Subcutaneous abdominal adipose tissue (tissue), 5 donors: ENCODE measurements at regions not wholly inside any gene's neighbourhood (a gene's known extent, or its start where the extent isn't known, plus 50 kb on each side); places are given as distances from the start of the nearest gene placed in this dataset.

ENCODE experiments used
- H3K27ac ChIP-seq: one replicate; pipeline ENCODE4 v1.7.0; 2013; ENCODE audit warnings: low read depth, mild to moderate bottlenecking, inconsistent platforms, low read length, moderate library complexity
- H3K27me3 ChIP-seq, 5 donors: one replicate each; pipeline ENCODE4 v1.7.0; 2013; ENCODE audit warnings: low read length in 5 of 5, inconsistent platforms in 1 of 5; ENCODE audit not compliant: control insufficient read depth in 5 of 5, insufficient read depth in 4 of 5
- H3K36me3 ChIP-seq, 5 donors: one replicate each; pipeline ENCODE4 v1.7.0; 2013; ENCODE audit warnings: low read length in 5 of 5; ENCODE audit not compliant: control insufficient read depth in 5 of 5, insufficient read depth in 5 of 5
- H3K4me1 ChIP-seq, 5 donors: one replicate each; pipeline ENCODE4 v1.7.0; 2013; ENCODE audit warnings: low read length in 5 of 5, mild to moderate bottlenecking in 3 of 5, moderate library complexity in 1 of 5; ENCODE audit not compliant: control insufficient read depth in 5 of 5, insufficient read depth in 5 of 5
- H3K4me3 ChIP-seq, 5 donors: one replicate each; pipeline ENCODE4 v1.7.0; 2013; ENCODE audit warnings: low read length in 5 of 5, low read depth in 1 of 5
- H3K9ac ChIP-seq, 5 donors: one replicate each; pipeline ENCODE4 v1.7.0; 2013; ENCODE audit warnings: low read length in 5 of 5, mild to moderate bottlenecking in 4 of 5, moderate library complexity in 3 of 5
- H3K9me3 ChIP-seq, 5 donors: one replicate each; pipeline ENCODE4 v1.7.0; 2013; ENCODE audit warnings: low read length in 5 of 5; ENCODE audit not compliant: control insufficient read depth in 5 of 5
- donor health status: healthy.
- donor health status: healthy.
- donor health status: healthy.
- donor health status: healthy.
- donor health status: healthy.

DNA sequence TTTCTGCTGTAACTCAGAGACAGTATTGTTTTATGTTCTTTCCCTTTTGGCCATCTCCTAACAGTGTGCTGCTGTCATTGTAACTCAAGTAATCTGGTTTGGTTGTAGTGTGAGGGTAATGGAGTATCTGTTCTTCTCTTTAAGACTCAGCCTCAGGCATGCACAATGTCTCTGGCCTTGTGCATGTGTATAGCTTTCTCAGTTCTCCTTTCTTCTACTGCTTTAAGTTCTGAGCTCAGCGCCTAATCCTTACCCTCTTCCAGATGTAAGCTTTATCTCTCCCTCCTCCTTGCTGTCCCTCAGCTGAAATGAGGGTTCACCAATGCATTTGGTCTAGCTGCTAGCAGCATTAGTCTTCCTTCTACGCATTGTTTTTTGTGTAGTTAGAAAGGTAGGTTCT, 1420.4 kb upstream of the PRMT6 start:
- no peak overlapping the region for H3K27ac ChIP-seq
- H3K4me1 ChIP-seq = no peaks in the 10 kb centered on the region
- no peak overlapping the region for H3K4me3 ChIP-seq
- H3K9me3 ChIP-seq = peaks cover 0 to 6% (median 0%) of the 10 kb centered on the region in 5 donors
- H3K36me3 ChIP-seq = no peaks in the 10 kb centered on the region
- H3K27me3 ChIP-seq = no peaks in the 10 kb centered on the region
- H3K9ac ChIP-seq = no peak overlapping the region

DNA sequence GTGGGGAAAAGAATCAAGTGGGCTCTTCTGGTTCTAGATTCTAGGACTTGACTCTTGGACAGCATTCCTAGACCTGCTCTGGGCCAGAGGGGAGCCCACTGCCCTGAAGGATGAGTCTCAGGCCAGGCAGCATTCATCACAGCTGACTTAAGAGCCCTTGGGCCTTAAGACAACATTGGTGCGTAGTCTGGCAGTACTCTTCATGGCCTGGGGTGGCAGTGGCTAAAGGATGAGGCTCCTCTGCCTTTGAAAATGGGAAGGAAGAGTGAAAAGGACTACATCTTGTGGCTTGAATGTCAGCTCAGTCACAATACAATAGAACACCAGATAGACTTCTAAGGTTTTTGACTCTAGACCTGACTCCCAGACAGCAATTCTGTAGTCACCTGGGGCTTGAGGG, 1415.1 kb upstream of the PRMT6 start:
- H3K36me3 ChIP-seq = no peaks in the 10 kb centered on the region
- H3K4me3 ChIP-seq = no peak overlapping the region
- no peaks in the 10 kb centered on the region for H3K4me1 ChIP-seq
- no peaks in the 10 kb centered on the region for H3K27me3 ChIP-seq
- H3K27ac ChIP-seq = no peak overlapping the region
- peaks cover 0 to 1% (median 0%) of the 10 kb centered on the region in 5 donors for H3K9me3 ChIP-seq
- no peak overlapping the region for H3K9ac ChIP-seq

DNA sequence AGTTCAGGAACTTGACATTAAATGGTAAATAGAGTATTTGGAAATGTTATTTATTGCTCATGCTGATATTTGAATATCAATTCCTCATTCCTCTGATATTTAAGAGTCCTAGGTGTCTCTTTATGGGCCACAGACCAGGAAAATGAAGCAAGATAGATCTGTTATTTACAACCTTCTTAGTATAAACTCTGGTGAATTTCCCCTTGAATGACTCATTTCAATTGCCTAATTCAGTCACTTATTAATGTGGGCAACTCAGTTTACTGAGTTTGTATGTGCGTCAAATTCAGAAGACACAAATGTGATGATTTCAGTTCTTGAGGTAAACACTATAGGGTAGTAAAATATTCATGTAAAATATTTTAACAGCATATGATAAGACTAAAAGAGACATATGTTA, 1404.4 kb upstream of the PRMT6 start:
- Histone ChIP-seq H3K9ac (no peak overlapping the region), H3K27me3 (no peaks in the 10 kb centered on the region), H3K4me1 (no peaks in the 10 kb centered on the region), H3K4me3 (no peak overlapping the region), H3K36me3 (no peaks in the 10 kb centered on the region), H3K27ac (no peak overlapping the region), H3K9me3 (no peaks in the 10 kb centered on the region)

DNA sequence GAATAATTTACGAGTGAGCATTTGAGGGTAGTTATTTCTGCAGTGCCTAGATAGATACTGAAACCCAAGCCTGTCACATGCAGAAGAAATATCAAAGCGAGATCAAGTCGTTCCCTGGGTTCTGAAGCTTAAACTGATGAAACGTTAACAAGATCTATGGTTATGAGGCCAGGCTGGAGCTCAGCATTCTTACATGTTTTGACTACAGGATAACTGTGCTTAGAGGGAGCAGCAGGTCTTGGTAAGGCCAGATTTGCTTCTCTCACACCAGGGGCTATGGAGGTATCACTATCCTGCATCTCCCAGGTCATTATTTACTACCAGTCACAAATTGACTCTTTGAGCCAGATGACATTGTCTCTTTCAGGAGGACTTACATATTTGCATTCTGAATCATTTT, 1401.4 kb upstream of the PRMT6 start:
- Histone ChIP-seq H3K9ac (no peak overlapping the region), H3K27me3 (no peaks in the 10 kb centered on the region), H3K9me3 (peaks cover 0 to 3% (median 0%) of the 10 kb centered on the region in 5 donors), H3K36me3 (no peaks in the 10 kb centered on the region), H3K4me3 (no peak overlapping the region), H3K27ac (no peak overlapping the region), H3K4me1 (no peaks in the 10 kb centered on the region)

DNA sequence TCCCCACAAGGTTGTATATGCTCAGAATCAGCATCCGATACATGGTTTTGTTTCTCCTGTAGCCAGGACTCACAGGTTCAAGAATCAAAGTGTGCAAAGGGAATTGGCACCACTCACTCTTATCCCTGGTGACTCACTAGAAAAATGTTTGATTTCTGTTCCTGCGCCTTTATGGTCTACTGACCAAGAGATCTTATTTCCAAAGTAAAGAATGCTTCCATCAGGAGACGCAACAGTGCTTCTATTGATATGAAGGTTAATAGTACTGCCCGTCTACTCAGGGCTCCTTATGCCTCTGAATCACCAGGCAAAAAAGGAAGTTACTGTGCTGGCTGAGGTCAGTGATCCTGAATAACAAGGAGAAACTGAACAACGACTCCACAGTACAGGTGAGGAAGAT, 1392.0 kb upstream of the PRMT6 start:
- Histone ChIP-seq H3K27ac (no peak overlapping the region), H3K4me3 (no peak overlapping the region), H3K36me3 (no peaks in the 10 kb centered on the region), H3K9me3 (no peaks in the 10 kb centered on the region), H3K9ac (no peak overlapping the region), H3K4me1 (no peaks in the 10 kb centered on the region), H3K27me3 (no peaks in the 10 kb centered on the region)

DNA sequence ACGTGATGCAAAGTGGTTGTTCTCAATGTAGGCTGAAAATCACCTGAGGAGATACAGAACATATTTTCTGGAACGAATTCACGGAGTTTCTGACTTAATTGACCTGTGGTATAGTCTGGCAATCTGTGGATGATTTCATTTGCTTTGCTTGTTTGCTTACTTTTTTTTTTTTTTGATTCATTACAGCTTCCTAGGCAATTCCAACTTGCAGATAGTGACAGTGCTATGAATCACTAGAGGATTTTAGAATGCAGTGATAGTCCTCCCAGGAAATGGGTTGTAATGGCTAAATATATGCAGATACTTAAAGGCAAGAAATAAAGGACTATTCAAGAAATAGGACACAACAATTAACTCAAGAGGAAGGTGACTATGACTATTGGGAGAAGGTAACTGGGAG, 1378.1 kb upstream of the PRMT6 start:
- Histone ChIP-seq H3K9me3 (peaks cover 0 to 6% (median 0%) of the 10 kb centered on the region in 5 donors), H3K4me3 (no peak overlapping the region), H3K9ac (no peak overlapping the region), H3K4me1 (no peaks in the 10 kb centered on the region), H3K27me3 (no peaks in the 10 kb centered on the region), H3K36me3 (no peaks in the 10 kb centered on the region), H3K27ac (no peak overlapping the region)

DNA sequence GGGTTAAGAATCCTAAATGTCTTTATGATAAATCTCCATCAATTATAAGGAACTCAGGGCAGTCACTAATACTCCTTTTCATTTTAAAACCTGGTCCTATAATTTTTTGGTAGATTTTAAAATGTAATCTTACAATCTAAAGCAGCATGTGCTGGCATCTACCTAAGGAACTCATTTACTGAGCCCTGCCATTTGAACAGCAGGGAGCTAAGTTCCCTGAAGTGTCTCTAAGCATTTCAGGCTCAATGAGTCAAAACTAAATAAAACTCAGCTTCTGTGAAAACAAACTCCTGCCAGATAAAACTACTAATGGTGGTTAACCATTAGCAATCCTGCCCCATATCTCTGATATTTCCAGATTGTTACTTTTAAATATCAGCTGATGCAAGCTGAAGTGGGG, 1371.8 kb upstream of the PRMT6 start:
- no peak overlapping the region for H3K9ac ChIP-seq
- H3K27me3 ChIP-seq = no peaks in the 10 kb centered on the region
- H3K9me3 ChIP-seq = peaks cover 0 to 13% (median 3%) of the 10 kb centered on the region in 5 donors
- H3K4me1 ChIP-seq = no peaks in the 10 kb centered on the region
- H3K27ac ChIP-seq = no peak overlapping the region
- H3K36me3 ChIP-seq = no peaks in the 10 kb centered on the region
- no peak overlapping the region for H3K4me3 ChIP-seq

DNA sequence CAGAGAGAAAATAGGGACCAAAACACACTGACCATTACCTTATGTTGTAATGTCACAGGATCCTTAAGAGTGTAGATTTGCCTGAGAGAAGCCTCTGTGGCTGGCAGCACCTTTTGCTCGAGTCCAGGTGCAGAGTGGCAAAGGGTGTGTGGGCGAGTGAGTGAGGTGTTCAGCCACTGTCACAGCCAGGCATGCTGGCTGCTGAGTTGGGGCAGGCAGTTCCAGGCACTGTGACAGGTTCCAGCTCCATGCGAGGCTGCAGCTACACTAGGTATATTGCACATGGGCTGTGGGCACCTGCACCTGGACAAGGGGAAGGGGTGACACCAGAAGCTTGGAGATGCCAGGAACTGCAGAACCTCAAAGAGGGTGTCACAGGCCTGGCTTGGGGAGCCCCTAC, 1370.4 kb upstream of the PRMT6 start:
- no peak overlapping the region for H3K4me3 ChIP-seq
- H3K4me1 ChIP-seq = no peaks in the 10 kb centered on the region
- H3K27ac ChIP-seq = no peak overlapping the region
- H3K9ac ChIP-seq = no peak overlapping the region
- H3K36me3 ChIP-seq = no peaks in the 10 kb centered on the region
- H3K9me3 ChIP-seq = peaks cover 0 to 13% (median 3%) of the 10 kb centered on the region in 5 donors
- H3K27me3 ChIP-seq = no peaks in the 10 kb centered on the region

DNA sequence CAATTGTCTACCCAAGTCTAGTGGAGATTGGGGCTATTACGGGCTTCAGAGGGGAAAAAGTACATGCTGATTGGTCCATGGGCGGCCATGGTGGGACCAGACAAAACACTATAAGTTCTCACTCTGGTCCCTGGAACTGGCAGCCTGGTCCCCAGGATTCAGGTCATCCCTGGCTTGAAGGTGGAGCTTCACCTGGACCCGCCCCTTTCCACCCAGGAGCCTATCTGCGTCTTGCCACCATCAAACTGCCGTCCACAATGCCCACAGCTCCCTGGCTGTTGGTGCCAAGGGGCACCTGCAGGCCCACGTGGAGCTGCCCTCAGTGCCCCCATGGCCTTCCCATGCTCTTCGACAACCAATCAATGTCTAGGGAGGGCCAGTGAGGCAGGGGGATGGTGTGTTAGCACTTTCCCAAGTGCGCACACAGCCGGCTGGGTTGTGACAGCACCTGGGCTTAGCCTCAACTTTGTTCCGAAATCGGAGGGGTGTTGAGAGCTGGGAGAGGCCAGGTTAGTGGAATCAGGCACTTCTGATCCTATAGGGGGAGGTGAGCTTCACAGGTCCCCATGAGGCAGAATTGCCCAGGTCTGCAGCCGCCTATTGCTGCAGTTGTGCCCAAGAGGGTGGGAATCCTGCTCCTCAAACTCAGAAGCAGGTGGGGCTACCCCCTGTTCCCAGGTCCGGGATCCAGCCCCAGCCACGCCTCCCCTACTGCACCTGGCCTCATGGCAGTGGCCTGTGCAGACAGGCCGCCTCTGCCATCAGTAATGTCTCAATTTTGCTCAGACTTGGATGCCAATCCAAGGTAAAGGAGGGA, 1369.4 kb upstream of the PRMT6 start:
- Histone ChIP-seq H3K4me1 (no peaks in the 10 kb centered on the region), H3K27me3 (no peaks in the 10 kb centered on the region), H3K9ac (no peak overlapping the region), H3K27ac (no peak overlapping the region), H3K36me3 (no peaks in the 10 kb centered on the region), H3K4me3 (no peak overlapping the region), H3K9me3 (peaks cover 0 to 13% (median 3%) of the 10 kb centered on the region in 5 donors)

DNA sequence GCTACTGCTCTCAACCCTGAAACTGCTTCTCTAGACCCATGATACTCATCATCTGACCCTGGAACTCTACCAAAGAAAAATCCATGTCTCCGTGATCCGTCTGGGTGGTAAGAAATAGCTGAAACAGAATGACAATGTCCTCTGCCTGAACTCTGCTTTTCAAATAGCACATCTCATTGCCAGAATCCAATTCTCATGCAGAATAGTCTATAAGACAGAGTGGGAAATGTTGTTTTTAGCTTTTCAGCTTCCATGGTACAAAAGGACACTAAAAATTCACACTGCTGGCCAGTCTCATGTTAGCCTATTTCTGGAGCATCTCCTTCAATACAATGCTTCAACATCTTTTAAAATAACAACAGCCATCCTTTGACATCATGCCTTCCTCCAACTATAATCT, 1355.8 kb upstream of the PRMT6 start:
- H3K9ac ChIP-seq = no peak overlapping the region
- no peaks in the 10 kb centered on the region for H3K4me1 ChIP-seq
- no peaks in the 10 kb centered on the region for H3K36me3 ChIP-seq
- no peak overlapping the region for H3K27ac ChIP-seq
- no peak overlapping the region for H3K4me3 ChIP-seq
- H3K9me3 ChIP-seq = no peaks in the 10 kb centered on the region
- H3K27me3 ChIP-seq = no peaks in the 10 kb centered on the region
